ENCODE measurements at regions not wholly inside any gene's neighbourhood (a gene's known extent, or its start where the extent isn't known, plus 50 kb on each side); places are given as distances from the start of the nearest gene placed in this dataset.
"Not testable (repeated sequence)": the region's sequence is repeated elsewhere in the genome, so short reads cannot be mapped to it uniquely, and the experiment has no call there.

- no peaks in the 10 kb centered on the region for H4K20me1 ChIP-seq (ENCODE audit: insufficient read depth, low read length)
- H3K79me2 ChIP-seq (ENCODE audit: insufficient read depth, low read depth, low read length) = no peaks in the 10 kb centered on the region
- intact Hi-C loops (cut with micrococcal nuclease; ENCODE audit: unreplicated experiment) = no loop called here
- no peaks in the 10 kb centered on the region for H3K9me2 ChIP-seq (ENCODE audit: insufficient read depth, low read length)
- H3K4me1 ChIP-seq (ENCODE audit: insufficient read depth, low read length, poor library complexity, severe bottlenecking) = no peaks in the 10 kb centered on the region
- no TSS peak for BruUV-seq (replicated peaks)
- H3K9me3 ChIP-seq (ENCODE audit: low read length) = no peaks in the 10 kb centered on the region
- no peak overlapping the region for H3K27ac ChIP-seq (ENCODE audit: low read depth, low read length, poor library complexity, severe bottlenecking)
- H3K4me3 ChIP-seq (ENCODE audit: low read depth, low read length, poor library complexity, severe bottlenecking) = no peak overlapping the region
- DNase-seq (ENCODE audit: low spot score) = no peak
- no peak for TF ChIP-seq CTCF (conservative IDR thresholded peaks at IDR 0.05; ENCODE audit: low read length)
- no peak for TF ChIP-seq EZH2phosphoT487 (IDR thresholded peaks at IDR 0.05; ENCODE audit: borderline replicate concordance, low read depth, low read length)
- H3K36me3 ChIP-seq (ENCODE audit: insufficient read depth, low read length) = no peaks in the 10 kb centered on the region
- H2AFZ ChIP-seq (ENCODE audit: low read length) = no peak overlapping the region
- ChIA-PET POLR2A (interaction anchor here (1.3 kb wide), 1 partner anchor 176 kb away, joined by 4 read pairs; no protein-coding TSS in a partner anchor), CTCF (ENCODE audit: unreplicated experiment) (no interaction called here)
- no peak overlapping the region for H3K4me2 ChIP-seq (ENCODE audit: low read length)
Observed at GRCh38 chr21:35381743-35382310, 332.7 kb upstream of the RUNX1 start.

GRCh38 chr21:35380304-35380703 is 331.2 kb upstream of the RUNX1 start:
- not testable (repeated sequence) for H3K4me3 ChIP-seq (ENCODE audit: low read depth, low read length, poor library complexity, severe bottlenecking)

DNA sequence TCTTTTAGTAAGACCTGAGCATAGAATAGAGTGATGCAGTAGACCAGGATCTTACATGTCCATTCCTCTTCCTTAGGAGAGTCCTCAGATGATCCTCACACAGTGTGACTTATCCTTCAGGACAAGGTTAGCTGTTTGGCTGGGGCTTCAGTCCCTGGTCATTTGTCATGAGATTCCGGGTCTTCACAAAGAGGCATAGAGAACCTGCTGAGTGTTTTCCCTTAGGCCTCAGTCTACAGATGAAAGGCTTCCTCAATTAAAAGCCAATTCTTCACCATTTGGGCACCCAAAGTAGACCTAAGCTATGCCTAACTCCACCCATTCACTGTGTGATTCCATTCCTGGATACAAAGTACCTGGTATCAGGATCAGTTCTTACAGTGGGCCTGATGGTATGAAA is 329.8 kb upstream of the RUNX1 start:
- H3K4me2 ChIP-seq (ENCODE audit: low read length) = no peak overlapping the region
- H3K4me3 ChIP-seq (ENCODE audit: low read depth, low read length, poor library complexity, severe bottlenecking) = no peak overlapping the region
- H4K20me1 ChIP-seq (ENCODE audit: insufficient read depth, low read length) = no peaks in the 10 kb centered on the region
- H3K9me2 ChIP-seq (ENCODE audit: insufficient read depth, low read length) = no peaks in the 10 kb centered on the region
- no peak for TF ChIP-seq EZH2phosphoT487 (IDR thresholded peaks at IDR 0.05; ENCODE audit: borderline replicate concordance, low read depth, low read length)
- TF ChIP-seq CTCF (conservative IDR thresholded peaks at IDR 0.05; ENCODE audit: low read length) = no peak
- intact Hi-C loops (cut with micrococcal nuclease; ENCODE audit: unreplicated experiment) = no loop called here
- ChIA-PET CTCF (ENCODE audit: unreplicated experiment) (no interaction called here), POLR2A (interaction anchor here (1.0 to 1.1 kb wide), 2 partner anchors 9 to 20 kb away, joined by 3 read pairs; no protein-coding TSS in a partner anchor)
- no peaks in the 10 kb centered on the region for H3K9me3 ChIP-seq (ENCODE audit: low read length)
- H2AFZ ChIP-seq (ENCODE audit: low read length) = no peak overlapping the region
- no TSS peak for BruUV-seq (replicated peaks)
- H3K36me3 ChIP-seq (ENCODE audit: insufficient read depth, low read length) = no peaks in the 10 kb centered on the region
- no peak overlapping the region for H3K27ac ChIP-seq (ENCODE audit: low read depth, low read length, poor library complexity, severe bottlenecking)
- H3K4me1 ChIP-seq (ENCODE audit: insufficient read depth, low read length, poor library complexity, severe bottlenecking) = no peaks in the 10 kb centered on the region
- H3K79me2 ChIP-seq (ENCODE audit: insufficient read depth, low read depth, low read length) = no peaks in the 10 kb centered on the region
- no peak for DNase-seq (ENCODE audit: low spot score)

More at GRCh38 chr21:35380304-35380703, 331.2 kb upstream of the RUNX1 start:
- CTCF ChIA-PET (ENCODE audit: unreplicated experiment); H3K36me3 ChIP-seq (ENCODE audit: insufficient read depth, low read length); H3K4me1 ChIP-seq (ENCODE audit: insufficient read depth, low read length, poor library complexity, severe bottlenecking); intact Hi-C loops (cut with micrococcal nuclease; ENCODE audit: unreplicated experiment); H2AFZ ChIP-seq (ENCODE audit: low read length); H3K4me2 ChIP-seq (ENCODE audit: low read length); H3K27ac ChIP-seq (ENCODE audit: low read depth, low read length, poor library complexity, severe bottlenecking); H4K20me1 ChIP-seq (ENCODE audit: insufficient read depth, low read length); H3K9me3 ChIP-seq (ENCODE audit: low read length); POLR2A ChIA-PET; DNase-seq (ENCODE audit: low spot score); H3K9me2 ChIP-seq (ENCODE audit: insufficient read depth, low read length); BruUV-seq (replicated peaks); H3K79me2 ChIP-seq (ENCODE audit: insufficient read depth, low read depth, low read length): not testable (repeated sequence)

Measured in OCI-LY7 (cell line).